Neural progenitor cell (in vitro differentiated cells): ENCODE measurements at regions not wholly inside any gene's neighbourhood (a gene's known extent, or its start where the extent isn't known, plus 50 kb on each side); places are given as distances from the start of the nearest gene placed in this dataset.

Experiments used
- DNase-seq: peaks from one replicate; pipeline ENCODE4 v3.0.0-alpha.2; 2016; ENCODE audit warnings: low spot score
- H2AFZ ChIP-seq: fragments of 200-600 bp; sonication (generic); replicated peaks from 2 replicates; pipeline ENCODE4 v1.6.1; 2016; ENCODE audit warnings: antibody characterized with exemption
- H3F3A ChIP-seq: fragments of 200-600 bp; sonication (generic); 2 replicates; pipeline ENCODE4 v1.6.1; 2016; ENCODE audit warnings: antibody characterized with exemption, low read depth
- H3K27ac ChIP-seq: fragments of 200-600 bp; sonication (generic); 2 replicates; pipeline ENCODE4 v1.5.1; 2016; ENCODE audit warnings: mild to moderate bottlenecking
- H3K27me3 ChIP-seq: fragments of 200-600 bp; sonication (generic); 2 replicates; pipeline ENCODE4 v1.6.1; 2016; ENCODE audit warnings: mild to moderate bottlenecking, moderate library complexity
- H3K36me3 ChIP-seq: fragments of 200-600 bp; sonication (generic); 2 replicates; pipeline ENCODE4 v1.5.1; 2016
- H3K4me1 ChIP-seq: fragments of 200-600 bp; sonication (generic); 2 replicates; pipeline ENCODE4 v1.6.1; 2016; ENCODE audit warnings: mixed run types
- H3K4me2 ChIP-seq: fragments of 200-600 bp; sonication (generic); 2 replicates; pipeline ENCODE4 v1.6.1; 2016
- H3K4me3 ChIP-seq: fragments of 200-600 bp; sonication (generic); 2 replicates; pipeline ENCODE4 v1.5.1; 2016
- H3K79me2 ChIP-seq: fragments of 200-600 bp; sonication (generic); 2 replicates; pipeline ENCODE4 v1.6.1; 2016; ENCODE audit warnings: low read depth
- H3K9ac ChIP-seq: fragments of 200-600 bp; sonication (generic); 2 replicates; pipeline ENCODE4 v1.6.1; 2016
- H3K9me3 ChIP-seq: fragments of 200-600 bp; sonication (generic); 2 replicates; pipeline ENCODE4 v1.5.1; 2016; ENCODE audit warnings: low read depth
- H4K20me1 ChIP-seq: fragments of 200-600 bp; sonication (generic); 2 replicates; pipeline ENCODE4 v1.6.1; 2016; ENCODE audit warnings: low read depth
- H3K27ac Mint-ChIP-seq: 3 replicates; pipeline ENCODE4 v1.8.0; 2021; ENCODE audit warnings: mixed read lengths
- H3K27me3 Mint-ChIP-seq: 2 replicates; pipeline ENCODE4 v1.8.0; 2022; ENCODE audit warnings: low read depth, mild to moderate bottlenecking, inconsistent platforms, moderate library complexity, mixed read lengths; ENCODE audit not compliant: insufficient read depth
- H3K36me3 Mint-ChIP-seq: 3 replicates; pipeline ENCODE4 v1.8.0; 2021; ENCODE audit warnings: mixed read lengths
- H3K4me1 Mint-ChIP-seq: 3 replicates; pipeline ENCODE4 v1.8.0; 2021; ENCODE audit warnings: mixed read lengths
- H3K4me3 Mint-ChIP-seq: 3 replicates; pipeline ENCODE4 v1.8.0; 2021; ENCODE audit warnings: mild to moderate bottlenecking, moderate library complexity, mixed read lengths
- H3K9me3 Mint-ChIP-seq: 3 replicates; pipeline ENCODE4 v1.8.0; 2020; ENCODE audit warnings: mixed read lengths
- EZH2 ChIP-seq: fragments of 200-600 bp; sonication (generic); IDR thresholded peaks from 2 replicates; pipeline ENCODE4 v1.6.1; 2017; ENCODE audit warnings: antibody characterized with exemption, mild to moderate bottlenecking, moderate library complexity
- EZH2phosphoT487 ChIP-seq: fragments of 200-600 bp; sonication (generic); IDR thresholded peaks from 2 replicates; pipeline ENCODE4 v1.6.1; 2017; ENCODE audit warnings: antibody characterized with exemption
- TF ChIP-seq, protein P1 (sequence below): fragments of 200-600 bp; sonication (generic); IDR thresholded peaks from 2 replicates; pipeline ENCODE4 v1.5.1; 2017; ENCODE audit warnings: antibody characterized with exemption, mild to moderate bottlenecking

DNA sequence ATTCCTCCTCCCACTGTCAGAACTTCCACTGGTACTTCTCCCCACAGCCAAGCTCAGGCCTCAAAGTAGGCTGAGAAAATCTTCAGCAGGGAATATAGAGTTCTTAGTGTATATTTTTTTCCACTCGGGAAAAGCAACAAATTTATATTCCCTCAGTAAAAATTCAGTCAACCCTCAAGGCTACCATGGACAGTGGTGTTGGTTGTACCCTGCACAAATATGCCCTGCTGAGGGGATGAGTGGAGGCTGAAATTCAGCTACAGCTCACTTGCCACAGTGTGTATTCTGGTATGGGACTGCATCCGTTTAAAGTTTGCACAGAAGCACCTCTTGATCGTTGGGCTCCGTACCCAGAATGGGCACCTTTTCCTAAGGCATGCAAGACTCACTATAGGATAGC lies 90.8 kb upstream of the LGALSL start:
- Histone ChIP-seq H2AFZ (no peak overlapping the region), H3K4me2 (no peak overlapping the region), H3K4me3 (no peak overlapping the region), H4K20me1 (no peaks in the 10 kb centered on the region), H3K9me3 (no peaks in the 10 kb centered on the region), H3K79me2 (no peaks in the 10 kb centered on the region), H3K27ac (no peak overlapping the region), H3F3A (no peaks in the 10 kb centered on the region), H3K4me1 (peaks cover 7% of the 10 kb centered on the region), H3K36me3 (no peaks in the 10 kb centered on the region), H3K27me3 (no peaks in the 10 kb centered on the region), H3K9ac (no peak overlapping the region)
- Mint-ChIP-seq H3K9me3 (no peaks in the 10 kb centered on the region), H3K27me3 (peaks cover 8% of the 10 kb centered on the region), H3K4me3 (peak overlapping the region; percentile 72), H3K27ac (peak overlapping the region; percentile 80), H3K4me1 (peaks cover 24% of the 10 kb centered on the region), H3K36me3 (no peaks in the 10 kb centered on the region)
- no peak for DNase-seq
- TF ChIP-seq EZH2phosphoT487 (no peak), EZH2 (no peak)
- TF ChIP-seq, protein P1, sequence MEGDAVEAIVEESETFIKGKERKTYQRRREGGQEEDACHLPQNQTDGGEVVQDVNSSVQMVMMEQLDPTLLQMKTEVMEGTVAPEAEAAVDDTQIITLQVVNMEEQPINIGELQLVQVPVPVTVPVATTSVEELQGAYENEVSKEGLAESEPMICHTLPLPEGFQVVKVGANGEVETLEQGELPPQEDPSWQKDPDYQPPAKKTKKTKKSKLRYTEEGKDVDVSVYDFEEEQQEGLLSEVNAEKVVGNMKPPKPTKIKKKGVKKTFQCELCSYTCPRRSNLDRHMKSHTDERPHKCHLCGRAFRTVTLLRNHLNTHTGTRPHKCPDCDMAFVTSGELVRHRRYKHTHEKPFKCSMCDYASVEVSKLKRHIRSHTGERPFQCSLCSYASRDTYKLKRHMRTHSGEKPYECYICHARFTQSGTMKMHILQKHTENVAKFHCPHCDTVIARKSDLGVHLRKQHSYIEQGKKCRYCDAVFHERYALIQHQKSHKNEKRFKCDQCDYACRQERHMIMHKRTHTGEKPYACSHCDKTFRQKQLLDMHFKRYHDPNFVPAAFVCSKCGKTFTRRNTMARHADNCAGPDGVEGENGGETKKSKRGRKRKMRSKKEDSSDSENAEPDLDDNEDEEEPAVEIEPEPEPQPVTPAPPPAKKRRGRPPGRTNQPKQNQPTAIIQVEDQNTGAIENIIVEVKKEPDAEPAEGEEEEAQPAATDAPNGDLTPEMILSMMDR, result no peak

DNA sequence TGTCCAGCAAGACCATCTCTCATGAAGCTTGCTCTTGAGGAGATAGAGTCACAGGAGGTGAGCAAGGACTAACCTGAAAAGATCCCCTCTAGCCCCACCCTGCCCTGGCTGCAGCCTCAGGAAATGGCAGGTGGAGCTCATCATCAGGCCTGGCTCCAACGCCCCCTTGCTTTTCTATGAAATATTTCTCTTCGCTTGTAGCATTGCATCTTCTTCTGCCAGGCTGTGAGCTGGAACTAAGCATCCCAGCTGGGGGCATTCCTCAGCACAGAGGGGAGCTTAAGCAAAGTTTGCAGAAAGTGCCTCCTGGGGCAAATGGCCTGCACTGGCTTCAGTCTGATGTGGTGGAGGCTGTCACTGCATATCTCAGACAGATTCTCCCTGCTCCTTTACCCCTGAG lies 90.1 kb upstream of the LGALSL start:
- no peak overlapping the region for H2AFZ ChIP-seq
- Mint-ChIP-seq H3K4me1 (peaks cover 27% of the 10 kb centered on the region), H3K4me3 (no peak overlapping the region), H3K36me3 (no peaks in the 10 kb centered on the region), H3K27ac (no peak overlapping the region), H3K9me3 (no peaks in the 10 kb centered on the region), H3K27me3 (peaks cover 6% of the 10 kb centered on the region)
- H3K4me1 ChIP-seq, result peaks cover 7% of the 10 kb centered on the region
- DNase-seq, result no peak
- H3K9ac ChIP-seq, result no peak overlapping the region
- H3K79me2 ChIP-seq, result no peaks in the 10 kb centered on the region
- no peak overlapping the region for H3K27ac ChIP-seq
- H3K9me3 ChIP-seq, result no peaks in the 10 kb centered on the region
- H3K27me3 ChIP-seq, result no peaks in the 10 kb centered on the region
- H3F3A ChIP-seq, result no peaks in the 10 kb centered on the region
- no peaks in the 10 kb centered on the region for H3K36me3 ChIP-seq
- H4K20me1 ChIP-seq, result no peaks in the 10 kb centered on the region
- TF ChIP-seq, protein P1, result no peak
- TF ChIP-seq EZH2phosphoT487 (no peak), EZH2 (no peak)
- no peak overlapping the region for H3K4me3 ChIP-seq
- H3K4me2 ChIP-seq, result no peak overlapping the region

DNA sequence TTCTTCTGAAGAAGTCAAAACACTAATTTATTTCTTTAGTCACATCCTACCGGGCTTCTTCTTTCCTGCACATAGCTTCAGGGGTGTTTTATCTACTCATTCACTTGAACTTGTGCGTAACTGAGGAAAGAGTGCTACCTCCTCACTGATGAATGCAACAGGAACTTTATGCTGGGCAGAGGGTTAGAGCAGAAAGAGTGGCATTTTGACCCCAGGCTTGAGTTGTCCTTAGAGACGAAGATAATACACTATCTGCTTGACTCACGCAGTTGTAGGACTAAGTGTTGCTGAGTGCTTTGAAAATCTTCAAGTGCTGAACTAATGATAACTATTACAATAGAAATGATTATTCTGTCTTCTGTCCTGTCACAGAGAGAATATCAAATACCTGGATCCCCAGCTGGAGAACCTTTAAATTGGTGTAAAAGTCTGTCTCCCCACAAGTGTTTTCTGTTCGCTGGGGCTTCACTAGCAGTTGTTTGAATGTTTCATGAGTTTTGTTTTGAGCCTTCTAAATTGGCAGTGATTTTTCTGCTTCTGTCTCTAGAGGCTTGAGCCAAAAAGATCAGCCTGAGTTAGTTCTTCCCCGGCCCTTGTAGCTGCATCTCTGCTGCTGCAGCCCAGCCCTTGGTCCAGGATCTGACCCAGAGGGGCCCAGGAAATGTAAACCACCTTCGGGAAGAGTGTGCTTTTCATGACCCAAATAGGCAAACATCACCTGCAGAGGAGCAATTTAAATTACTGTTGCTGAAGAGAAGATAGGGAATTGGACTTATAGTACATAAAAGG lies 86.3 kb upstream of the LGALSL start:
- no peak overlapping the region for H3K9ac ChIP-seq
- H3K27ac ChIP-seq, result no peak overlapping the region
- Mint-ChIP-seq H3K27me3 (peaks cover 2% of the 10 kb centered on the region), H3K4me3 (no peak overlapping the region), H3K4me1 (peaks cover 11% of the 10 kb centered on the region), H3K36me3 (no peaks in the 10 kb centered on the region), H3K27ac (no peak overlapping the region), H3K9me3 (no peaks in the 10 kb centered on the region)
- no peaks in the 10 kb centered on the region for H3F3A ChIP-seq
- DNase-seq, result no peak
- H3K9me3 ChIP-seq, result no peaks in the 10 kb centered on the region
- no peaks in the 10 kb centered on the region for H3K79me2 ChIP-seq
- peak overlapping the region; percentile 5 for H2AFZ ChIP-seq
- H3K4me1 ChIP-seq, result peaks cover 7% of the 10 kb centered on the region
- H3K4me3 ChIP-seq, result no peak overlapping the region
- H3K4me2 ChIP-seq, result no peak overlapping the region
- no peaks in the 10 kb centered on the region for H4K20me1 ChIP-seq
- TF ChIP-seq, protein P1, result no peak
- TF ChIP-seq EZH2phosphoT487 (no peak), EZH2 (no peak)
- H3K27me3 ChIP-seq, result no peaks in the 10 kb centered on the region
- H3K36me3 ChIP-seq, result no peaks in the 10 kb centered on the region
